IMR-90 (cell line): ENCODE measurements at regions not wholly inside any gene's neighbourhood (a gene's known extent, or its start where the extent isn't known, plus 50 kb on each side); places are given as distances from the start of the nearest gene placed in this dataset.

Experiments used
- ATAC-seq: fragments of 200-7000 bp; cut with Tn5 transposase; 2 replicates; pipeline ENCODE4 v1.9.1; 2020; ENCODE audit warnings: low read depth, mild to moderate bottlenecking, moderate library complexity
- BruUV-seq: library from RNA; stranded (reverse); fragments of 400-500 nt; replicated peaks from 2 replicates; lab custom pipeline; 2021; lab: Mats Ljungman, UMichigan
- CTCF ChIA-PET: fragments of 300-600 bp; formaldehyde crosslinking; extraction: SDS; loops from one replicate; lab custom pipeline; 2021; ENCODE audit warnings: antibody characterized with exemption; lab: Yijun Ruan, JAX
- POLR2A ChIA-PET: fragments of 300-600 bp; sonication (Branson Sonifier 250); formaldehyde crosslinking; loops from one replicate; lab custom pipeline; 2022; ENCODE audit warnings: antibody characterized with exemption; ENCODE audit not compliant: unreplicated experiment; lab: Charles Lee
- DNase-seq: peaks from one replicate; pipeline ENCODE4 v3.0.0; 2013
- H2AFZ ChIP-seq: replicated peaks from 2 replicates; pipeline ENCODE3; 2013; ENCODE audit warnings: low read length, mild to moderate bottlenecking; ENCODE audit not compliant: poor library complexity
- H2AK5ac ChIP-seq: 2 replicates; pipeline ENCODE4 v1.6.1; 2013; ENCODE audit warnings: low read depth, low read length, inconsistent platforms
- H2AK9ac ChIP-seq: replicated peaks from 2 replicates; pipeline ENCODE3; 2013; ENCODE audit warnings: mild to moderate bottlenecking, low read depth, low read length, moderate library complexity; ENCODE audit not compliant: poor library complexity
- H2BK120ac ChIP-seq: 2 replicates; pipeline ENCODE4 v1.6.1; 2013; ENCODE audit warnings: low read depth, low read length, inconsistent platforms
- H2BK15ac ChIP-seq: 3 replicates; pipeline ENCODE4 v1.6.1; 2013; ENCODE audit warnings: low read depth, low read length, inconsistent platforms
- H2BK20ac ChIP-seq: 2 replicates; pipeline ENCODE4 v1.6.1; 2013; ENCODE audit warnings: low read depth, mild to moderate bottlenecking, inconsistent platforms, low read length, moderate library complexity
- H2BK5ac ChIP-seq: 2 replicates; pipeline ENCODE4 v1.6.1; 2013; ENCODE audit warnings: mild to moderate bottlenecking, low read depth, low read length, inconsistent platforms; ENCODE audit not compliant: poor library complexity, severe bottlenecking
- H3K14ac ChIP-seq: replicated peaks from 2 replicates; pipeline ENCODE4 v1.6.1; 2013; ENCODE audit warnings: low read depth, low read length, inconsistent platforms
- H3K18ac ChIP-seq: 2 replicates; pipeline ENCODE4 v1.6.1; 2013; ENCODE audit warnings: low read depth, low read length, control low read depth
- H3K23ac ChIP-seq: 2 replicates; pipeline ENCODE4 v1.6.1; 2013; ENCODE audit warnings: low read depth, low read length, inconsistent platforms
- H3K27ac ChIP-seq: 2 replicates; pipeline ENCODE4 v1.5.1; 2013; ENCODE audit warnings: mild to moderate bottlenecking, control low read depth, low read length; ENCODE audit not compliant: insufficient read depth
- H3K27me3 ChIP-seq: 2 replicates; pipeline ENCODE4 v1.6.1; 2013; ENCODE audit warnings: low read length; ENCODE audit not compliant: control insufficient read depth, insufficient read depth
- H3K36me3 ChIP-seq: 2 replicates; pipeline ENCODE4 v1.6.1; 2013; ENCODE audit warnings: low read length, mixed read lengths; ENCODE audit not compliant: control insufficient read depth, insufficient read depth
- H3K4ac ChIP-seq: 2 replicates; pipeline ENCODE4 v1.6.1; 2013; ENCODE audit warnings: low read depth, low read length, inconsistent platforms
- H3K4me1 ChIP-seq: 2 replicates; pipeline ENCODE4 v1.6.1; 2013; ENCODE audit warnings: low read length, mixed read lengths; ENCODE audit not compliant: control insufficient read depth, insufficient read depth
- H3K4me2 ChIP-seq: 2 replicates; pipeline ENCODE4 v1.6.1; 2013; ENCODE audit warnings: low read depth, mild to moderate bottlenecking, control low read depth, low read length, moderate library complexity
- H3K4me3 ChIP-seq: 2 replicates; pipeline ENCODE4 v1.5.1; 2013; ENCODE audit warnings: low read depth, mild to moderate bottlenecking, control low read depth, low read length, moderate library complexity; ENCODE audit not compliant: insufficient read depth
- H3K56ac ChIP-seq: 2 replicates; pipeline ENCODE4 v1.6.1; 2013; ENCODE audit warnings: low read length, inconsistent platforms; ENCODE audit not compliant: insufficient read depth; ENCODE audit errors: extremely low read depth
- H3K79me1 ChIP-seq, 2 experiments: 2 replicates each; pipeline ENCODE4 v1.6.1; 2013; ENCODE audit warnings: low read length in 2 of 2, inconsistent platforms in 1 of 2, low read depth in 1 of 2
- H3K9ac ChIP-seq: 2 replicates; pipeline ENCODE4 v1.6.1; 2013; ENCODE audit warnings: low read depth, low read length, control low read depth
- H3K9me1 ChIP-seq: 2 replicates; pipeline ENCODE4 v1.6.1; 2013; ENCODE audit warnings: low read length, inconsistent platforms; ENCODE audit not compliant: insufficient read depth
- H3K9me3 ChIP-seq: 2 replicates; pipeline ENCODE4 v1.6.1; 2013; ENCODE audit warnings: low read length; ENCODE audit not compliant: control insufficient read depth, insufficient read depth
- H4K20me1 ChIP-seq: 2 replicates; pipeline ENCODE4 v1.6.1; 2013; ENCODE audit warnings: low read length, inconsistent platforms; ENCODE audit not compliant: insufficient read depth
- H4K5ac ChIP-seq: 2 replicates; pipeline ENCODE4 v1.6.1; 2013; ENCODE audit warnings: mild to moderate bottlenecking, low read depth, low read length, control low read depth
- H4K8ac ChIP-seq, 2 experiments: 2 replicates each; pipeline ENCODE4 v1.6.1; 2013; ENCODE audit warnings: low read depth in 2 of 2, low read length in 2 of 2, control low read depth in 1 of 2, inconsistent platforms in 1 of 2
- H4K91ac ChIP-seq: 2 replicates; pipeline ENCODE4 v1.6.1; 2013; ENCODE audit warnings: low read depth, low read length, inconsistent platforms; ENCODE audit not compliant: insufficient read depth
- BHLHE40 ChIP-seq: fragments of 150-350 bp; IDR thresholded peaks from 2 replicates; pipeline ENCODE4 v1.6.1; 2016; ENCODE audit warnings: mild to moderate bottlenecking, low read depth, low read length
- CEBPB ChIP-seq: IDR thresholded peaks from 2 replicates; pipeline ENCODE4 v1.6.1; 2012; ENCODE audit warnings: low read depth, low read length, improper control_type of control experiment
- CHD1 ChIP-seq: IDR thresholded peaks from 2 replicates; pipeline ENCODE4 v1.6.1; 2012; ENCODE audit warnings: low read depth, low read length, improper control_type of control experiment
- FOS ChIP-seq: fragments of 150-350 bp; IDR thresholded peaks from 2 replicates; pipeline ENCODE4 v1.6.1; 2016; ENCODE audit warnings: low read depth, low read length
- MAFK ChIP-seq: IDR thresholded peaks from 2 replicates; pipeline ENCODE4 v1.6.1; 2012; ENCODE audit warnings: low read depth, low read length, improper control_type of control experiment
- MAZ ChIP-seq: IDR thresholded peaks from 2 replicates; pipeline ENCODE4 v1.6.1; 2012; ENCODE audit warnings: low read depth, mild to moderate bottlenecking, low read length, improper control_type of control experiment, moderate library complexity, borderline replicate concordance
- MXI1 ChIP-seq: IDR thresholded peaks from 2 replicates; pipeline ENCODE4 v1.6.1; 2012; ENCODE audit warnings: low read depth, mild to moderate bottlenecking, low read length, moderate library complexity, borderline replicate concordance
- NFE2L2 ChIP-seq: fragments of 150-350 bp; IDR thresholded peaks from 2 replicates; pipeline ENCODE4 v1.6.1; 2016; ENCODE audit warnings: low read depth, mild to moderate bottlenecking, low read length
- POLR2A ChIP-seq: IDR thresholded peaks from 2 replicates; pipeline ENCODE4 v1.6.1; 2012; ENCODE audit warnings: mild to moderate bottlenecking, low read depth, low read length
- RAD21 ChIP-seq: IDR thresholded peaks from 2 replicates; pipeline ENCODE4 v1.6.1; 2012; ENCODE audit warnings: low read length, improper control_type of control experiment
- RCOR1 ChIP-seq: IDR thresholded peaks from 2 replicates; pipeline ENCODE4 v1.6.1; 2012; ENCODE audit warnings: mild to moderate bottlenecking, low read length, improper control_type of control experiment; ENCODE audit not compliant: insufficient replicate concordance
- RFX5 ChIP-seq: IDR thresholded peaks from 2 replicates; pipeline ENCODE4 v1.8.0; 2012; ENCODE audit warnings: low read depth, mild to moderate bottlenecking, low read length, moderate library complexity
- SMC3 ChIP-seq: fragments of 150-350 bp; IDR thresholded peaks from 2 replicates; pipeline ENCODE4 v1.6.1; 2016; ENCODE audit warnings: low read depth, mild to moderate bottlenecking, antibody characterized with exemption, low read length, moderate library complexity
- WGBS, 2 experiments: methylation state at CpG; one replicate each; pipeline versions ENCODE4 v1.1.5 to v1.1.7; 2013; ENCODE audit warnings: missing lambda C conversion rate in 2 of 2; ENCODE audit not compliant: insufficient read length in 1 of 2; ENCODE audit errors: extremely low coverage in 2 of 2; 5-methylcytosine and 5-hydroxymethylcytosine counted together
- dilution Hi-C: fragments of 300-500 bp; cut with HindIII; formaldehyde crosslinking; loops from one replicate; pipeline ENCODE4 v1.14.3; 2018; ENCODE audit warnings: low sequenced_read_pairs; ENCODE audit not compliant: unreplicated experiment
- in situ Hi-C: fragments of 300-500 bp; cut with MboI; formaldehyde crosslinking; loops from 3 replicates; pipeline ENCODE4 v1.14.3; 2019; ENCODE audit warnings: low sequenced_read_pairs, inconsistent platforms, mixed read lengths
- intact Hi-C: fragments of 100-400 bp; cut with micrococcal nuclease; formaldehyde crosslinking; loops from 2 replicates; pipeline ENCODE4 v1.10.0; 2022
- TF ChIP-seq, protein P1 (sequence below): conservative IDR thresholded peaks from 2 replicates; pipeline ENCODE4 v1.5.1; 2012; ENCODE audit warnings: mild to moderate bottlenecking, low read depth, low read length, improper control_type of control experiment
- TF ChIP-seq, protein P2 (sequence below): fragments of 150-350 bp; IDR thresholded peaks from 2 replicates; pipeline ENCODE4 v1.6.1; 2017; ENCODE audit warnings: mild to moderate bottlenecking, antibody characterized with exemption, low read length, low read depth
- TF ChIP-seq, protein P3 (sequence below): fragments of 150-350 bp; IDR thresholded peaks from 2 replicates; pipeline ENCODE4 v1.6.1; 2016; ENCODE audit warnings: low read depth, mild to moderate bottlenecking, low read length, moderate library complexity, borderline replicate concordance

DNA sequence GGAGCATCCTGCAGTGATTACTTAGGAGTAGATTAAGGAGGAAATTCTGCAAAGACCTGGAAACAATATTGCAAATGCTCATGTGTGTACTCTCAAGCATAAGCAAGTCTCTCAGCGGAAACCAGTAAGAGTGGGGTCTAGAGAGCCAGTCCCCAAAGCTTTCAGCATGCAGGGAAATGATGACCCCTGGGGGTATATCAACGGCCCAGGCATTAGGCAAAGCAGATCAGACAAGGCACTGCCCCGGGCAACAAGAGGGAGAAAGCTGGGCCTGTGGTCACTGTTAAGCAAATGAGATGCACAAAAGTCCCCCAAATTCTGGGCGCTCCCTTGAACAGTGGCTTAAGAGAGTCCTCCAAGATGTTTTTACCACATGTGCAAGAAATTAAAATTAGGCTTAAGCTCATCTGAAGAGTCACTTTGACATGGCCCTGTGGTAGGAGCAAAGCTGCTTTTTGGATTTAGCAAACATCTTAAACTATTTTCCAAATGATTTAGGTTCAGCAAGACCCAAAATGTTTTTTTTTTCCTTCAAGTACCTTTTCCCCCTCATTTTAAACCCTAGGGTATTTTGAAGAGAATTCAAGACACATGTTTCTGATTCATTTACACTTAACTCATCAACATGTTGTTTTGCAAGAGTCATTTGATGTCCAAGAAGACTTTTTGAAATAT, 457.1 kb upstream of the TBX3 start:
- no peak overlapping the region for H3K18ac ChIP-seq
- no TSS peak for BruUV-seq
- H4K8ac ChIP-seq = no peak overlapping the region
- no peak overlapping the region for H3K14ac ChIP-seq
- H3K27ac ChIP-seq = no peak overlapping the region
- intact Hi-C loops (loop anchor here (10.0 kb wide), 1 partner anchor 236 kb away; no protein-coding TSS in a partner anchor), in situ Hi-C loops (no loop called here), dilution Hi-C loops (no loop called here)
- H3K4me2 ChIP-seq = no peak overlapping the region
- DNase-seq (no peak), ATAC-seq (no peak)
- ChIA-PET CTCF (no interaction called here), POLR2A (no interaction called here)
- no peak overlapping the region for H2AK5ac ChIP-seq
- no peaks in the 10 kb centered on the region for H3K27me3 ChIP-seq
- no peak overlapping the region for H2AFZ ChIP-seq
- no peaks in the 10 kb centered on the region for H3K9me1 ChIP-seq
- H3K9ac ChIP-seq = no peak overlapping the region
- H2BK15ac ChIP-seq = no peak overlapping the region
- H2BK120ac ChIP-seq = no peak overlapping the region
- H3K23ac ChIP-seq = no peak overlapping the region
- no peak overlapping the region for H3K56ac ChIP-seq
- H2BK5ac ChIP-seq = no peak overlapping the region
- no peak overlapping the region for H4K91ac ChIP-seq
- H3K4ac ChIP-seq = no peak overlapping the region
- 63% methylated on average over 3 of the region's 4 CpGs; no CpG with 5 or more reads in 1 of the 2 experiments for WGBS, 2 experiments
- no peak overlapping the region for H2BK20ac ChIP-seq
- no peaks in the 10 kb centered on the region for H4K20me1 ChIP-seq
- H3K9me3 ChIP-seq = peaks cover 2% of the 10 kb centered on the region; the same call in 1 of the 2 replicates
- H3K79me1 ChIP-seq = no peaks in the 10 kb centered on the region
- no peaks in the 10 kb centered on the region for H3K36me3 ChIP-seq
- no peak overlapping the region for H2AK9ac ChIP-seq
- H3K4me1 ChIP-seq = peaks cover 8% of the 10 kb centered on the region
- H3K4me3 ChIP-seq = no peak overlapping the region
- no peak for TF ChIP-seq POLR2A
- TF ChIP-seq RFX5 = no peak
- no peak for TF ChIP-seq NFE2L2
- no peak for TF ChIP-seq RAD21
- no peak for TF ChIP-seq MXI1
- TF ChIP-seq SMC3 = no peak
- TF ChIP-seq, protein P1, sequence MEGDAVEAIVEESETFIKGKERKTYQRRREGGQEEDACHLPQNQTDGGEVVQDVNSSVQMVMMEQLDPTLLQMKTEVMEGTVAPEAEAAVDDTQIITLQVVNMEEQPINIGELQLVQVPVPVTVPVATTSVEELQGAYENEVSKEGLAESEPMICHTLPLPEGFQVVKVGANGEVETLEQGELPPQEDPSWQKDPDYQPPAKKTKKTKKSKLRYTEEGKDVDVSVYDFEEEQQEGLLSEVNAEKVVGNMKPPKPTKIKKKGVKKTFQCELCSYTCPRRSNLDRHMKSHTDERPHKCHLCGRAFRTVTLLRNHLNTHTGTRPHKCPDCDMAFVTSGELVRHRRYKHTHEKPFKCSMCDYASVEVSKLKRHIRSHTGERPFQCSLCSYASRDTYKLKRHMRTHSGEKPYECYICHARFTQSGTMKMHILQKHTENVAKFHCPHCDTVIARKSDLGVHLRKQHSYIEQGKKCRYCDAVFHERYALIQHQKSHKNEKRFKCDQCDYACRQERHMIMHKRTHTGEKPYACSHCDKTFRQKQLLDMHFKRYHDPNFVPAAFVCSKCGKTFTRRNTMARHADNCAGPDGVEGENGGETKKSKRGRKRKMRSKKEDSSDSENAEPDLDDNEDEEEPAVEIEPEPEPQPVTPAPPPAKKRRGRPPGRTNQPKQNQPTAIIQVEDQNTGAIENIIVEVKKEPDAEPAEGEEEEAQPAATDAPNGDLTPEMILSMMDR = no peak
- TF ChIP-seq RCOR1 = no peak
- TF ChIP-seq, protein P2, sequence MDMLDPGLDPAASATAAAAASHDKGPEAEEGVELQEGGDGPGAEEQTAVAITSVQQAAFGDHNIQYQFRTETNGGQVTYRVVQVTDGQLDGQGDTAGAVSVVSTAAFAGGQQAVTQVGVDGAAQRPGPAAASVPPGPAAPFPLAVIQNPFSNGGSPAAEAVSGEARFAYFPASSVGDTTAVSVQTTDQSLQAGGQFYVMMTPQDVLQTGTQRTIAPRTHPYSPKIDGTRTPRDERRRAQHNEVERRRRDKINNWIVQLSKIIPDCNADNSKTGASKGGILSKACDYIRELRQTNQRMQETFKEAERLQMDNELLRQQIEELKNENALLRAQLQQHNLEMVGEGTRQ = no peak
- no peak for TF ChIP-seq CEBPB
- TF ChIP-seq, protein P3, sequence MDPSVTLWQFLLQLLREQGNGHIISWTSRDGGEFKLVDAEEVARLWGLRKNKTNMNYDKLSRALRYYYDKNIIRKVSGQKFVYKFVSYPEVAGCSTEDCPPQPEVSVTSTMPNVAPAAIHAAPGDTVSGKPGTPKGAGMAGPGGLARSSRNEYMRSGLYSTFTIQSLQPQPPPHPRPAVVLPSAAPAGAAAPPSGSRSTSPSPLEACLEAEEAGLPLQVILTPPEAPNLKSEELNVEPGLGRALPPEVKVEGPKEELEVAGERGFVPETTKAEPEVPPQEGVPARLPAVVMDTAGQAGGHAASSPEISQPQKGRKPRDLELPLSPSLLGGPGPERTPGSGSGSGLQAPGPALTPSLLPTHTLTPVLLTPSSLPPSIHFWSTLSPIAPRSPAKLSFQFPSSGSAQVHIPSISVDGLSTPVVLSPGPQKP = no peak
- no peak for TF ChIP-seq MAFK
- TF ChIP-seq FOS = no peak
- no peak for TF ChIP-seq MAZ
- no peak for TF ChIP-seq BHLHE40
- no peak for TF ChIP-seq CHD1
- H4K5ac ChIP-seq = no peak overlapping the region
